SK-N-SH (cell line): ENCODE measurements at regions not wholly inside any gene's neighbourhood (a gene's known extent, or its start where the extent isn't known, plus 50 kb on each side); places are given as distances from the start of the nearest gene placed in this dataset.

Source experiments
- CHD2 ChIP-seq: fragments of 150-350 bp; IDR thresholded peaks from 2 replicates; pipeline ENCODE4 v1.6.1; 2018; ENCODE audit warnings: low read length; ENCODE audit not compliant: partially characterized antibody
- JUND ChIP-seq: IDR thresholded peaks from 2 replicates; pipeline ENCODE4 v1.4.0; 2012
- MEF2A ChIP-seq: IDR thresholded peaks from 2 replicates; pipeline ENCODE4 v1.4.0; 2012; ENCODE audit warnings: low read depth, borderline replicate concordance
- POLR2AphosphoS5 ChIP-seq: IDR thresholded peaks from 2 replicates; pipeline ENCODE4 v1.6.1; 2012; ENCODE audit warnings: low read depth, low read length
- RFX5 ChIP-seq: IDR thresholded peaks from 2 replicates; pipeline ENCODE4 v1.6.1; 2012; ENCODE audit warnings: mild to moderate bottlenecking, improper control_type of control experiment, low read length
- YY1 ChIP-seq: IDR thresholded peaks from 2 replicates; pipeline ENCODE4 v1.4.0; 2012; ENCODE audit warnings: low read depth, mild to moderate bottlenecking
- TF ChIP-seq, protein P1 (sequence below): IDR thresholded peaks from 2 replicates; pipeline ENCODE4 v1.4.0; 2012; ENCODE audit warnings: low read depth, borderline replicate concordance
- TF ChIP-seq, protein P2 (sequence below): fragments of 200-600 bp; sonication (generic); IDR thresholded peaks from 2 replicates; pipeline ENCODE4 v1.6.1; 2017; ENCODE audit warnings: antibody characterized with exemption, mild to moderate bottlenecking, moderate library complexity
- TF ChIP-seq, protein P3 (sequence below): IDR thresholded peaks from 2 replicates; pipeline ENCODE4 v1.4.0; 2012; ENCODE audit warnings: low read depth, borderline replicate concordance
- TF ChIP-seq, protein P4 (sequence below): IDR thresholded peaks from 2 replicates; pipeline ENCODE4; 2012

DNA sequence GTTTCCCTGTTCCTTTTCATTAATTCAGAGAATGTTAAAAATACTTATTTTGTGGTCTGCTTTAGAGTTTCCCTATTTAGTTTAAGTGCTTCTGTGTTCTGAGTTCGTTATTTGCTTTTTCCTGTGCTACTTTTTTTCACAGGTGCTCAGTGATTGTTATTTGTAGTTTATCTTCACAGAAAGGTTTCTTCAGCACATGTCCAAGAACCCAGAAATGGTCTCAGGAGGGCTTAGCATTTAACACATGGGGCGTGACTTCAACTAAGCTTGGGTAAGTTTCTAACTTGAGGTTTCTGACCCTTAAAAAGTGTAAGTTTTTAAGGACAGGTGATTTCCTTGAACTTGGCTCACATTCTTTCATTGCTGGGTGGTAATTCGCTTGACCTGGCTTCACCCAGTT lies 157.3 kb downstream of the AASDHPPT start:
- TF ChIP-seq CHD2: no peak
- TF ChIP-seq, protein P1, sequence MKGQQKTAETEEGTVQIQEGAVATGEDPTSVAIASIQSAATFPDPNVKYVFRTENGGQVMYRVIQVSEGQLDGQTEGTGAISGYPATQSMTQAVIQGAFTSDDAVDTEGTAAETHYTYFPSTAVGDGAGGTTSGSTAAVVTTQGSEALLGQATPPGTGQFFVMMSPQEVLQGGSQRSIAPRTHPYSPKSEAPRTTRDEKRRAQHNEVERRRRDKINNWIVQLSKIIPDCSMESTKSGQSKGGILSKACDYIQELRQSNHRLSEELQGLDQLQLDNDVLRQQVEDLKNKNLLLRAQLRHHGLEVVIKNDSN: no peak
- TF ChIP-seq, protein P2, sequence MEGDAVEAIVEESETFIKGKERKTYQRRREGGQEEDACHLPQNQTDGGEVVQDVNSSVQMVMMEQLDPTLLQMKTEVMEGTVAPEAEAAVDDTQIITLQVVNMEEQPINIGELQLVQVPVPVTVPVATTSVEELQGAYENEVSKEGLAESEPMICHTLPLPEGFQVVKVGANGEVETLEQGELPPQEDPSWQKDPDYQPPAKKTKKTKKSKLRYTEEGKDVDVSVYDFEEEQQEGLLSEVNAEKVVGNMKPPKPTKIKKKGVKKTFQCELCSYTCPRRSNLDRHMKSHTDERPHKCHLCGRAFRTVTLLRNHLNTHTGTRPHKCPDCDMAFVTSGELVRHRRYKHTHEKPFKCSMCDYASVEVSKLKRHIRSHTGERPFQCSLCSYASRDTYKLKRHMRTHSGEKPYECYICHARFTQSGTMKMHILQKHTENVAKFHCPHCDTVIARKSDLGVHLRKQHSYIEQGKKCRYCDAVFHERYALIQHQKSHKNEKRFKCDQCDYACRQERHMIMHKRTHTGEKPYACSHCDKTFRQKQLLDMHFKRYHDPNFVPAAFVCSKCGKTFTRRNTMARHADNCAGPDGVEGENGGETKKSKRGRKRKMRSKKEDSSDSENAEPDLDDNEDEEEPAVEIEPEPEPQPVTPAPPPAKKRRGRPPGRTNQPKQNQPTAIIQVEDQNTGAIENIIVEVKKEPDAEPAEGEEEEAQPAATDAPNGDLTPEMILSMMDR: no peak
- TF ChIP-seq POLR2AphosphoS5: no peak
- TF ChIP-seq, protein P3, sequence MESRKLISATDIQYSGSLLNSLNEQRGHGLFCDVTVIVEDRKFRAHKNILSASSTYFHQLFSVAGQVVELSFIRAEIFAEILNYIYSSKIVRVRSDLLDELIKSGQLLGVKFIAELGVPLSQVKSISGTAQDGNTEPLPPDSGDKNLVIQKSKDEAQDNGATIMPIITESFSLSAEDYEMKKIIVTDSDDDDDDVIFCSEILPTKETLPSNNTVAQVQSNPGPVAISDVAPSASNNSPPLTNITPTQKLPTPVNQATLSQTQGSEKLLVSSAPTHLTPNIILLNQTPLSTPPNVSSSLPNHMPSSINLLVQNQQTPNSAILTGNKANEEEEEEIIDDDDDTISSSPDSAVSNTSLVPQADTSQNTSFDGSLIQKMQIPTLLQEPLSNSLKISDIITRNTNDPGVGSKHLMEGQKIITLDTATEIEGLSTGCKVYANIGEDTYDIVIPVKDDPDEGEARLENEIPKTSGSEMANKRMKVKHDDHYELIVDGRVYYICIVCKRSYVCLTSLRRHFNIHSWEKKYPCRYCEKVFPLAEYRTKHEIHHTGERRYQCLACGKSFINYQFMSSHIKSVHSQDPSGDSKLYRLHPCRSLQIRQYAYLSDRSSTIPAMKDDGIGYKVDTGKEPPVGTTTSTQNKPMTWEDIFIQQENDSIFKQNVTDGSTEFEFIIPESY: no peak
- TF ChIP-seq, protein P4, sequence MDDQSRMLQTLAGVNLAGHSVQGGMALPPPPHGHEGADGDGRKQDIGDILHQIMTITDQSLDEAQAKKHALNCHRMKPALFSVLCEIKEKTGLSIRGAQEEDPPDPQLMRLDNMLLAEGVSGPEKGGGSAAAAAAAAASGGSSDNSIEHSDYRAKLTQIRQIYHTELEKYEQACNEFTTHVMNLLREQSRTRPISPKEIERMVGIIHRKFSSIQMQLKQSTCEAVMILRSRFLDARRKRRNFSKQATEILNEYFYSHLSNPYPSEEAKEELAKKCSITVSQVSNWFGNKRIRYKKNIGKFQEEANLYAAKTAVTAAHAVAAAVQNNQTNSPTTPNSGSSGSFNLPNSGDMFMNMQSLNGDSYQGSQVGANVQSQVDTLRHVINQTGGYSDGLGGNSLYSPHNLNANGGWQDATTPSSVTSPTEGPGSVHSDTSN: no peak
- no peak for TF ChIP-seq RFX5
- no peak for TF ChIP-seq MEF2A
- no peak for TF ChIP-seq YY1
- TF ChIP-seq JUND: no peak
